Stimulated activated CD4-positive, alpha-beta T cell treated with anti-CD3 and anti-CD28 coated beads, Interleukin-2, amount 100 ng/mL, for 24 hours (primary cell): ENCODE measurements at regions not wholly inside any gene's neighbourhood (a gene's known extent, or its start where the extent isn't known, plus 50 kb on each side); places are given as distances from the start of the nearest gene placed in this dataset.
"Not testable (repeated sequence)": the region's sequence is repeated elsewhere in the genome, so short reads cannot be mapped to it uniquely, and the experiment has no call there.

ENCODE experiments used
- DNase-seq, 2 donors: peaks; one replicate each; pipeline ENCODE4 v3.0.0-alpha.2; 2020

GRCh38 chr9:95391271-95391670, 73.8 kb upstream of the FANCC start:
- DNase-seq = not testable (repeated sequence)

DNA sequence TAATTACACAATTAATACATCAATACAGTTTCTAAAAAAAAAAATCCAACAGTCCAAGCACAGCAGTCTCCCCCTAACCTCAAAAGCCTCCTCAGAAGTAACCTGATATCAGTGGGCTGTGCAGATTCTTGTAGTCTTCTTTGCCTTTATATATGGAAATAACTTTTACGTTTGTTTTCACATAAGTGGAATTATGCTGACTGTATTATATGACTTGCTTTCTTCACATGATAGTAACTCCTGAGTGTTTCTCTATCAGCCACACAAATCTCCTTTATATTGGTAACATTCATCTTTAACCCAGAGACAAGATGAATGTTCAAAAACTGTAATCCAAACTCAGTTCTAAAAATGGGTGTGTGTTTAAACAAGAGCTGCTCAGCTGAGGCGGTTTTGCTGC, 71.9 kb upstream of the FANCC start:
- no peak for DNase-seq

DNA sequence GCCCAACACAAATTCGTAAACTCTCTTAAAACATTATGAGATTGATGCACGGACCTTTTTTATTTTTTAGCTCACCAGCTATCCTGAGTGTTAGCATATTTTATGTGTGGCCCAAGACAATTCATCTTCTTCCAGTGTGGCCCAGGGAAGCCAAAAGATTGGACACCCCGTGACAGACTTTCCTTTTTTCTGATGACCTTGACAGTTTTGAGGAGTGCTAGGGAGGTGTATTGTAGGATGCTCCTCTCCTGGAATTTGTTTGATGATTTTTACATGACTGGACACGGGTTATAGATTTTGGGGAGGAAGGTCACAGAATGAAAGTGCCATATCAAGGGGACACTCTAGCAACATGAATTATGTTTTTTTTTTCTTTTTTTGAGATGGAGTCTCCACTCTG, 69.3 kb upstream of the FANCC start:
- DNase-seq = no peak

DNA sequence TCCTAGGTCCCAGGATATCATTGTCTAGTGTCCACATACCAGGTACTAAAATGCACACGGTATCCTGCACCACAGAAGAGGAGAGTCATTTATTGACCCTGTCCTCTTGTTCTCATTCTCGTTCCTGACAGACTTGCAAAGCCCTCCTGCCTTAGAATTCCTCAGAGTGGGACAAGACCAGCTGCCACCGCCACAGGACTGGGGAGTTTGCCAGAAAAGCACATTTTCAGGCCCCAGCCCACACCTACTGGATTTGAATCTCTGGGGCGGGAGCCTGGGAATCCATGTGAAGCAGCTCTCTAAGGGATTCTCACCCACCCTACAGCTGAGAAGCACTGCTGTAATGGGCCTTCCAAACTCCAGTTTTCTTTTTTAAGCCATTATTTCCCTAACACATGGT, 68.0 kb upstream of the FANCC start:
- DNase-seq = no peak

DNA sequence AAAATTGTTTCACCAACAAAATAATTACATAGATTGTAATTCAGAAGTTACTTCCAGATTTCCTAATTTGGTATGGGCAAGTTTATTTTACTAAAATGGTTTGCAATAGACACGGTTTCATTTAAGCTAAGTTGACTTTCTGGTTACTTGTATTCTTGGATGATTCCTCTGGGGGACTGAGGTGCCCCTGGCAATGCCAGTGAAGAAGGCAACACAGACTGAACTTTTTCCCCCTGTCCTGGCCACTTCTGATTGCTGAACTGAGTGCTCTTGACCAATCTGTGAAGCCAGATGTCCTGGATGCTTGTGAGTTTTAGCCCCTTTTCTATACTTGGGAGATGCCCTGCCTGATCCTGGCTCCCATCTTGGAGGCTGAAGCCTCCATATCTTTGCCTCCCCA, 66.3 kb upstream of the FANCC start:
- no peak for DNase-seq

DNA sequence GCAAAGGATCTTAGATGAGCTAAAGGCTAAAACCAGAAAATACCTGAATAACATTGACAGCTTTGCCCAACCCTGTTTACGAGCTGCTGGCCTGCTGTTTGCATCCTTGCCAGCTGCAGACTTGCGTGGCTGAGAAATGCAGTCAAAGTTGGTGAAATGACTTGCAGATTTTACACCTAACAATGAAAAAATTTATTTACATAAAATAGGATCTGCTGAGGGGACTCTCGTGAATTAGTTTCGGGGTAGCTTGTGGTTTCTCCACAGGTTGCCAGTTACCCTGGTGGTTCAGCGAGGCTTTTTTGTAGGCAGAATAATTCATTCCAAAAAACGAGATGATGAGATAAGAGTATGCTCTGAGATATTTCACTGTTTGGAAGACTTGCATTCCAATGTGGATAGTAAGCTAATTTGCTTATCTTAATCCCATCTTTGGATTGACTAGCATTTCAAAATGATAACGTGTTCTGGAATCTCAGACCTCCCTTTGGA, 65.7 kb upstream of the FANCC start:
- no peak for DNase-seq

DNA sequence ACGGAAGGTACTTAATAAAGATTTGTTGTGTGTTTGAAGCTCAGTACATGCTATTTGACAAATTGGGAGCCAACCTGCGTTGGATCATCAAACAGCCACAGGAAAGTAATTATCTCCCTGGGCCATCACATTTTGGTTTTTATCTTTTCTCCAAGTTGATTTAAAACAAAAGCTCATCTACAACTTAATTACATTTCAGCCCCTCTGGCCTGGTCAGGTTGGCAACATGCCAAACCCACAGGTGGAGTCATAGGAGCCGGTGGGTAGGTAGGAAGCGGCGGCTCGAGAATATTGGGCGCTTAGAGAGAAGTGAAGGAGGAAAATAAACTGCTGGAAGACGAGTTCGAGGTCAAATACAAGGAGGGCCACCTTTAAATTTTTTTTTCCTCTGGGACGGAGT, 64.9 kb upstream of the FANCC start:
- DNase-seq = no peak

DNA sequence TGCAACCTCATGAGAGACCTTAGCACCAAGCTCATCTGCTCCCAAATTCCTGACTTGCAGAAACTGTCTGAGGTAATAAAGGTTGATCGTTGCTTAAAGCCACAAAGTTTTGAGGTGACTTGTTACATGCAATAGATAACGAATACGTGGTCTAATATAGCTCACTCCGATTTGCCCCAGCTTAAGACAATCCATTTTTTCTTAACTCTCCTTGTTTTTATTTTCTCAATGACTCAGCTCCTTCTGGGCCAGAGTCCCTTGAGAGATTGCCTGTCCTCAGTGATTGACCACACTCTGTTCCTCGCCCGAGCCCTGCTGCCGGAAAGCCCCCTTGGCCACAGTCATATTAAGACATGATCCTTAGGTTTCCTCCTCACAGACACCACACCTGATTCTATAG, 63.7 kb upstream of the FANCC start:
- DNase-seq = no peak

GRCh38 chr9:95379630-95380029, 62.1 kb upstream of the FANCC start:
- DNase-seq = peak in 1 of 2 donors; percentile 11

GRCh38 chr9:95373782-95374487, 56.4 kb upstream of the FANCC start:
- DNase-seq = no peak

GRCh38 chr9:95373069-95373681, 55.7 kb upstream of the FANCC start:
- no peak for DNase-seq

- no peak for DNase-seq
Measured at GRCh38 chr9:95370064-95370463, 52.6 kb upstream of the FANCC start.

GRCh38 chr9:95368377-95369160, 51.1 kb upstream of the FANCC start:
- DNase-seq = no peak
